GM12873 (cell line): ENCODE measurements at regions not wholly inside any gene's neighbourhood (a gene's known extent, or its start where the extent isn't known, plus 50 kb on each side); places are given as distances from the start of the nearest gene placed in this dataset.

Experiments
- TF ChIP-seq, protein P1 (sequence below): IDR thresholded peaks from 2 replicates; pipeline ENCODE4 v1.5.1; 2012; ENCODE audit warnings: low read depth, mild to moderate bottlenecking, moderate library complexity, low read length, control low read depth; ENCODE audit not compliant: insufficient read depth; ENCODE audit errors: missing control alignments

- TF ChIP-seq, protein P1, sequence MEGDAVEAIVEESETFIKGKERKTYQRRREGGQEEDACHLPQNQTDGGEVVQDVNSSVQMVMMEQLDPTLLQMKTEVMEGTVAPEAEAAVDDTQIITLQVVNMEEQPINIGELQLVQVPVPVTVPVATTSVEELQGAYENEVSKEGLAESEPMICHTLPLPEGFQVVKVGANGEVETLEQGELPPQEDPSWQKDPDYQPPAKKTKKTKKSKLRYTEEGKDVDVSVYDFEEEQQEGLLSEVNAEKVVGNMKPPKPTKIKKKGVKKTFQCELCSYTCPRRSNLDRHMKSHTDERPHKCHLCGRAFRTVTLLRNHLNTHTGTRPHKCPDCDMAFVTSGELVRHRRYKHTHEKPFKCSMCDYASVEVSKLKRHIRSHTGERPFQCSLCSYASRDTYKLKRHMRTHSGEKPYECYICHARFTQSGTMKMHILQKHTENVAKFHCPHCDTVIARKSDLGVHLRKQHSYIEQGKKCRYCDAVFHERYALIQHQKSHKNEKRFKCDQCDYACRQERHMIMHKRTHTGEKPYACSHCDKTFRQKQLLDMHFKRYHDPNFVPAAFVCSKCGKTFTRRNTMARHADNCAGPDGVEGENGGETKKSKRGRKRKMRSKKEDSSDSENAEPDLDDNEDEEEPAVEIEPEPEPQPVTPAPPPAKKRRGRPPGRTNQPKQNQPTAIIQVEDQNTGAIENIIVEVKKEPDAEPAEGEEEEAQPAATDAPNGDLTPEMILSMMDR, result no peak
These were observed 80.9 kb upstream of the SRSF6 start for GRCh38 chr20:43376831-43377230.

DNA sequence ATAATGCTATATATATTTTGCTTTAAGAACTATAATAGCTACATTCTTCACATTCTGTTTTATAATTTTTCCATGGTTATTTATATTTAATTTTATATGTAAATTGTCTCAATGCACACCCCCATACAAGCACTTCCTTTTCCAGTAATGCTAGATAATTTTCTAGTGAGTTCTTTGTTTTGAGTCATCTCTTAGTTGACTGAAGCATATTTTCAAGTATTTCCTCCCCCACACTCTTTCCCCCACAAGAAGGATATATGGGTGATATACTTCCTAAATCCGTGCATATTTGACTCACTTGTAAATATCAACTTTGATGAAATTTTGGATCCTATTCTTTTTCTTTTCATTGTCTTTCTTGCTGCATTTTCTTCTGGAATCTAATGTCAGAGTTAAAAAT, 82.1 kb upstream of the SRSF6 start:
- TF ChIP-seq, protein P1, result no peak

DNA sequence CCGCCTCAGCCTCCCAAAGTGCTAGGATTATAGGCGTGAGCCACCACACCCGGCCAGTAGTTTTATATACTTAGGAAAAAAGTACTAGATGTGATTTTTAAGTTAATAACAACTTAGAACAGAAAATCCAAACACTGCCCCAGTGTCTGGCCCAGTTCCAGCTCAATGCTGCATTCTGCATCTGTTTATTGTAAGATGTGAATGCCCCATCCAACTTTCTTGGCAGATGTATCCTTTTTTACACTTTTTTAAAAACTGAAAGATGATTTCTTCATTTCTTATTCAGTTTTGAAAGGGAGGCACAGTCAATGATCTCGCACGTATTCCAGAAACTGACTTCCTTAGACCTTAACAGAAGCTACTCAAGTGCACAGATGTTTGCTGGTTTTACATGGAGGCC, 85.6 kb upstream of the SRSF6 start:
- TF ChIP-seq, protein P1, result no peak

DNA sequence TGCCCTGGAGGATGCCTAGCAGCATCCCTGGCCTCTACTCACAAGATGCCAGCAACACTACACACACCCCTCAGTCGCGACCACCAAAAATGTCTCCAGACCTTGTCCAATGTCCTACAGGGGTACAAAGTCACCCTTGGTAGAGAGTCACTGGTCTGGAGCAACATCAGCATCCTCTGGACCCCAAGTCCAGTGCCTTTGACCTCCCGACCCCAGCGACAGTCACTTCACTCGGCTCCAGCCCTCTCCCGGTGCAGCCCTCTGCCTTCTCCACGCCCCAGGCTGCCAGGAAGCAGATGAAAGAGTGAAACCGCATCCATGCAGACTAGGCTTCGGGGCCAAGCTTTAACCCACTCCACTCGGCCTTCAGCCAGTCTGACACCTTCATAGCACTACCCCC, 92.0 kb upstream of the SRSF6 start:
- TF ChIP-seq, protein P1, result no peak

- TF ChIP-seq, protein P1, result no peak
These were observed 93.7 kb upstream of the SRSF6 start for GRCh38 chr20:43364001-43364400.

DNA sequence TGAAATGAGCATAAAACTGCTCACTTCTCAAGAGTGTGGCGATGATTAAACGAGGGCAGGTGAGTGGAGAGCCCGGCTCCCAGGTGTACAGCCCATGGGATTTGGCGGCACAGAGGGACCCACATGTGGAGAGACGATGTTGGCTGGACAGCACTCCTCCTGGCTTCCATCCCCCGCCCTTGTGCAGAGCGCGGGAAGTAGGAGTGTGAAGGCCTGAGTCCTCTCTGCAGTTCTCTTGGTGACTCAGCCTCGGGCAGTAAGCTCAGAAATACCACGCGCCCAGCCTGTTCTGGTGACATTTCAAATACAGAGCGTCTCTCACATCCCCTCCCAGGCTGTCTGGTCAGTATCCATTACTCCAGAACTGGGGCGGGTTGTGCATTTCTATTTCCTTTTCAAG, 94.2 kb upstream of the SRSF6 start:
- TF ChIP-seq, protein P1, result no peak

DNA sequence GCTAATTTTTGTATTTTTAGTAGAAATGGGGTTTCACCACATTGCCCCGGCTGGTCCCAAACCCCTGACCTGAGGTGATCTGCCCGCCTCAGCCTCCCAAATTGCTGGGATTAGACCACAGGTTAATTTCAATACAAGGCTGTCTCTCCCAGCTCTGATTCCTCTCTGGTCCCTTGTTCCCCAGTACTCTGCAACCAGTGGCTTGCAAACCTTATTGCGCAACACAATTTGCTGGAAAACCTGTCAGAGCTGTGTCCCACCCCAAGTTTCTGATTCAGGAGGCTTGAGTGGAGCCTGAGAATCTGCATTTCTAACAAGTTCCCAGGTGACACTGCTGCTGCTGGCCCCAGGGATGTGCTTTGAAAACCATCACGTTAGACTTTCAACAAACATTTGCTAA, 96.2 kb upstream of the SRSF6 start:
- TF ChIP-seq, protein P1, result no peak
